ENCODE measurements at regions not wholly inside any gene's neighbourhood (a gene's known extent, or its start where the extent isn't known, plus 50 kb on each side); places are given as distances from the start of the nearest gene placed in this dataset.

DNA sequence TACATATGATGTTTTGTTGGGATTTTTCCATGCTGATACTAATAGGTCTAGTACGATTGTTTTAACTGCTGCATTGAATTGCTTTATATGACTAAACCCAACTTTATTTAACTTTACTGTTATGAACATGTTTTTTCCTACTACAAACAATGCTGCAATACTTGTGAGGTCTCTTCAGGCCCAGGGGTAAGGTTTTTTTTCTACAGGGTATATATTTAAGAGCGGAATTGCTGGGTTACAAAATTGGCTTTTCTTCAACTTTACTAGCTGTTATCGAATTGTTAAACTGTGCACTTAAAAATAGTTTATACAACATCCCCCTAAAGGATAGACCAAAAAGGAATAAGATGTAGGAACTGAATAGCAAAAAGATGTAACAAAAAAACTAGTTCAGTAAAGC lies 78.5 kb upstream of the TMEM178A start:
- POLR2A ChIA-PET (ENCODE audit: low non-redundant PET) = interaction anchor here (0.7 kb wide), 2 partner anchors 60 to 66 kb away, joined by 3 read pairs; no protein-coding TSS in a partner anchor

DNA sequence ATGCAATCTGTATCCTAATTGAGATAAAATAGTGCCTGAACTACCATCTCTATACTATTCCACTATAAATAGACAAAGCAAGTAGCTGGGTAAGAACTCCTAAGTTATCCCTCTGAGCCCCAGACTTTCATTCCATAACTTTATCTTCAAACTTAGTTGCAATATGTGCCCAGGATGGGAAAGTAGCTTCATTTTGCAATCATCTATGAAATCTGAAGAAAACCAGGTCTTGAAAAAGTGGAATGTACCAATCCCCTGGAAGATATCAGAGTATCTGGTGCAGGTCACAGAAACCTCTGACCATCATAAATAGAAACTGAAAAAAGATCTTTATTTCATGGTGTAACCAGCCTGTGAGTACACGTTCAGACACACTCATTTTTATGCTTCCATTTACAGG lies 78.1 kb upstream of the TMEM178A start:
- no TSS peak for BruUV-seq (replicated peaks)
- H3K4me1 ChIP-seq (ENCODE audit: insufficient read depth, low read length, poor library complexity, severe bottlenecking) = no peaks in the 10 kb centered on the region
- no peaks in the 10 kb centered on the region for H3K9me3 ChIP-seq (ENCODE audit: low read depth, low read length, poor library complexity, severe bottlenecking)
- ChIA-PET CTCF (no interaction called here), POLR2A (ENCODE audit: low non-redundant PET) (interaction anchor here (0.7 kb wide), 2 partner anchors 61 to 66 kb away, joined by 3 read pairs; no protein-coding TSS in a partner anchor)
- no peaks in the 10 kb centered on the region for H3K27me3 ChIP-seq (replicated peaks; ENCODE audit: insufficient read depth, low read depth, low read length, poor library complexity)
- no peaks in the 10 kb centered on the region for H3K36me3 ChIP-seq (ENCODE audit: insufficient read depth, low read length, poor library complexity, severe bottlenecking)
- no peak overlapping the region for H3K4me3 ChIP-seq (ENCODE audit: low read depth, low read length, poor library complexity, severe bottlenecking)
- no peak overlapping the region for H3K27ac ChIP-seq (ENCODE audit: low read depth, low read length, poor library complexity, severe bottlenecking)
- intact Hi-C loops (cut with micrococcal nuclease; ENCODE audit: unreplicated experiment) = no loop called here
- TF ChIP-seq EZH2 (IDR thresholded peaks at IDR 0.05; ENCODE audit: borderline replicate concordance, low read depth, low read length, poor library complexity, severe bottlenecking) = no peak
- TF ChIP-seq, protein P1, sequence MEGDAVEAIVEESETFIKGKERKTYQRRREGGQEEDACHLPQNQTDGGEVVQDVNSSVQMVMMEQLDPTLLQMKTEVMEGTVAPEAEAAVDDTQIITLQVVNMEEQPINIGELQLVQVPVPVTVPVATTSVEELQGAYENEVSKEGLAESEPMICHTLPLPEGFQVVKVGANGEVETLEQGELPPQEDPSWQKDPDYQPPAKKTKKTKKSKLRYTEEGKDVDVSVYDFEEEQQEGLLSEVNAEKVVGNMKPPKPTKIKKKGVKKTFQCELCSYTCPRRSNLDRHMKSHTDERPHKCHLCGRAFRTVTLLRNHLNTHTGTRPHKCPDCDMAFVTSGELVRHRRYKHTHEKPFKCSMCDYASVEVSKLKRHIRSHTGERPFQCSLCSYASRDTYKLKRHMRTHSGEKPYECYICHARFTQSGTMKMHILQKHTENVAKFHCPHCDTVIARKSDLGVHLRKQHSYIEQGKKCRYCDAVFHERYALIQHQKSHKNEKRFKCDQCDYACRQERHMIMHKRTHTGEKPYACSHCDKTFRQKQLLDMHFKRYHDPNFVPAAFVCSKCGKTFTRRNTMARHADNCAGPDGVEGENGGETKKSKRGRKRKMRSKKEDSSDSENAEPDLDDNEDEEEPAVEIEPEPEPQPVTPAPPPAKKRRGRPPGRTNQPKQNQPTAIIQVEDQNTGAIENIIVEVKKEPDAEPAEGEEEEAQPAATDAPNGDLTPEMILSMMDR (conservative IDR thresholded peaks at IDR 0.05; ENCODE audit: low read depth, low read length) = no peak
- DNase-seq (ENCODE audit: low spot score) = no peak

More for the DNA sequence above, 78.5 kb upstream of the TMEM178A start:
- H3K4me1 ChIP-seq (ENCODE audit: insufficient read depth, low read length, poor library complexity, severe bottlenecking) = no peaks in the 10 kb centered on the region
- CTCF ChIA-PET = no interaction called here
- TF ChIP-seq, protein P1 (conservative IDR thresholded peaks at IDR 0.05; ENCODE audit: low read depth, low read length) = no peak
- no peak for TF ChIP-seq EZH2 (IDR thresholded peaks at IDR 0.05; ENCODE audit: borderline replicate concordance, low read depth, low read length, poor library complexity, severe bottlenecking)
- intact Hi-C loops (cut with micrococcal nuclease; ENCODE audit: unreplicated experiment) = no loop called here
- no peak for DNase-seq (ENCODE audit: low spot score)
- no peaks in the 10 kb centered on the region for H3K9me3 ChIP-seq (ENCODE audit: low read depth, low read length, poor library complexity, severe bottlenecking)
- no peaks in the 10 kb centered on the region for H3K36me3 ChIP-seq (ENCODE audit: insufficient read depth, low read length, poor library complexity, severe bottlenecking)
- H3K27me3 ChIP-seq (replicated peaks; ENCODE audit: insufficient read depth, low read depth, low read length, poor library complexity) = no peaks in the 10 kb centered on the region
- no peak overlapping the region for H3K4me3 ChIP-seq (ENCODE audit: low read depth, low read length, poor library complexity, severe bottlenecking)
- H3K27ac ChIP-seq (ENCODE audit: low read depth, low read length, poor library complexity, severe bottlenecking) = no peak overlapping the region
- BruUV-seq (replicated peaks) = no TSS peak

DNA sequence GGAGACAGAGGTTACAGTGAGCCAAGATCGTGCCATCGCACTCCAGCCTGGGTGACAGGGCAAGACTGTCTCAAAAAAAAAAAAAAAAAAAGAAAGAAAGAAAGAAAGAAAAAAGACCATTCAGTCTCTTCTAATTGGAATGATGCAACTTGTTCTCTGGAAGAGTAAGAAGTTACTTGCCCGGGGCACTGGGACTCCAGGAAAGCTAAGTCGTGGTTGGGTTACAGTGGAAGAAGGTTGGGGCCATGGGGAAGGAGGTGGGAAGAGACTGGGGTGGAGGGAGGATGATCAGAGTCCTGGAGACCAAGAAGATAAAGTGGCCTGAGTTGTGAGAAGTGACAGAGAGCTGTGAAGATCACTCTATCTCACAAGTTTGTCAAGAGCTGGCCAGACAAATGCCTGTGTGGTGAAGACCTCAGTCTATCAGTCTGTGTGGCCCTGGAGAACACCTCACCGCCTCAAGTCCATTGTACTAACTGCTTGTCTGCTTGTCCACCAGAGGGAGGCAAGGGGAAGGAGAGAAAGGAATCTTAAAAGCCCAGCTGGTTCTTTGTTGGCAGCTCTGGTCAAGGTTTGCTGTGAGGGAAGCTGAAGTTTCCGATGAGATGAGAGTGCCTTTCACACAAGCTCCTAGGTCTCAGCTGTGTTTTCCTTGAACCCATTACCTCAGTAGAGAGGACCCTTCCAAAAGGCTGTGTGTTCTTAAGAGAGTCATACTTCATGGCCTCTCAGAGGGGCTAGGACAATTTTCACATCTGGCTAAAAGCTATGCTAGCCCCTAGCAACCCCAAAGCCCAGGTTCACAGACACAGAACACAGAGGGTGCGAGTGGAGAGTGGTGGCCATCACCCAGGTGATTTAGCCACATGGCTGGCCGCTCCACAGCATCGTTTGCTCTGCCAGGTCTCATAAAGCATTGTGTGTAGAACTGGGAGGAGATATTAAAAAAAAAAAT lies 72.0 kb upstream of the TMEM178A start:
- Histone ChIP-seq H3K27me3 (replicated peaks; ENCODE audit: insufficient read depth, low read depth, low read length, poor library complexity) (no peaks in the 10 kb centered on the region), H3K4me3 (ENCODE audit: low read depth, low read length, poor library complexity, severe bottlenecking) (no peak overlapping the region), H3K4me1 (ENCODE audit: insufficient read depth, low read length, poor library complexity, severe bottlenecking) (peaks cover 12% of the 10 kb centered on the region), H3K27ac (ENCODE audit: low read depth, low read length, poor library complexity, severe bottlenecking) (no peak overlapping the region), H3K36me3 (ENCODE audit: insufficient read depth, low read length, poor library complexity, severe bottlenecking) (no peaks in the 10 kb centered on the region), H3K9me3 (ENCODE audit: low read depth, low read length, poor library complexity, severe bottlenecking) (no peaks in the 10 kb centered on the region)
- peak; percentile 66 for DNase-seq (ENCODE audit: low spot score)
- BruUV-seq (replicated peaks) = no TSS peak
- ChIA-PET CTCF (interaction anchor here (0.8 to 1.7 kb wide), 2 partner anchors 14 to 103 kb away, joined by 4 to 6 read pairs; no protein-coding TSS in a partner anchor), POLR2A (ENCODE audit: low non-redundant PET) (interaction anchor here (0.5 kb wide), 1 partner anchor 698 kb away, joined by 3 read pairs; no protein-coding TSS in a partner anchor)
- no peak for TF ChIP-seq EZH2 (IDR thresholded peaks at IDR 0.05; ENCODE audit: borderline replicate concordance, low read depth, low read length, poor library complexity, severe bottlenecking)
- TF ChIP-seq, protein P1 (conservative IDR thresholded peaks at IDR 0.05; ENCODE audit: low read depth, low read length) = peak; percentile 59
- intact Hi-C loops (cut with micrococcal nuclease; ENCODE audit: unreplicated experiment) = no loop called here

Measured in A673 (cell line).